Amniotic stem cell (primary cell): ENCODE measurements at regions not wholly inside any gene's neighbourhood (a gene's known extent, or its start where the extent isn't known, plus 50 kb on each side); places are given as distances from the start of the nearest gene placed in this dataset.
"Not testable (repeated sequence)": the region's sequence is repeated elsewhere in the genome, so short reads cannot be mapped to it uniquely, and the experiment has no call there.

Experiments used
- DNase-seq: peaks from one replicate; lab custom pipeline; 2025; lab: John Stamatoyannopoulos, UW

DNA sequence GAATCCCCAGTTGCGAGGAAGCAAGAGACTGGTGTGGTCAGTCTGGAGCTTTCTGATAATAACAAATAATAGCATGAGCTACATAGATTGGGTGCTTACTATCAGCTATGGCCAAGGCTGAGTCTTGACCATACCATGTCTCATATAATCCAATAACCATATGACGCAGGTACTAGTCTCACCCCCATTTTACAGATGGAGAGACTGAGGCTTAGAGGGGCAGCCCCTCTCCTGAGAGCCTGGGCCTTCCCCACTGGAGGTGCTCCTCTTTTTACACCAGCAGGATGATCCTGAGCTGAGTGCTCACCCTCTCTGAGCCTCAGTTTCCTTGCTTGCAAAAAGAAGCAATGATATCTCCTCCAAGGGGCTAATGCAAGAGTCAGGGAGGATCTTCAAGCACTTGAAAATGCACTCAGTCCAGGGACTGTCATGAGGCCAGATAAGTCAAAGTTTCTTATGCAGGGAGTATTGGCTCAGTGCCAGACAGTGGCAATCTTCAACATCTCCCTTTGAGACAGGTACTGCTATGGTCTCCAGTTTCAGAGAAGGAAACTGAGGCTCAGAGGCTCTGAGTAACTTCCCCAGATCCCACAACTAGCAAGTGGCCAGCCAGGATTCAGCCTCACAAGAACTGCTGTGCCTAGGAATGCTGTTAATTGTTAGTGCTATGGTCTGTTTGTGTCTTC is 149.7 kb downstream of the TFCP2L1 start:
- no peak for DNase-seq

DNA sequence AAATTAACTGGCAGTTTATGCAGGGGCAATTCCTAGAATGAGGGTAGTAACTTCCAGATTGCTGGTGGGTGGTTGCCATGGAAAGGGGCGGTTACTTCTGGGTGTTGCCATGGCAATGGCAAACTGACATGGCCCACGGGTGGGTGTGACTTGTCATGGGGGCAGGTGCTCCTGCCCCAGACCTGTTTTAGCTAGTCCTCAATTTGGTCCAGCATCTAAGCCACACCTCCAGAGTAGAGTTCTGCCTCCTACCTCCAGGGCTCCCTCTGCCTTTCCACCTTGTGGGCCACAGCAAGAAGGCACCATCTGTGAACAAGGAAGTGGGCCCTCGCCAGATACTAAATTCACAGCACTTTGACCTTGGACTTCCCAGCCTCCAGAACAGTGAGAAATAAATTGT is 148.7 kb downstream of the TFCP2L1 start:
- DNase-seq, result no peak

DNA sequence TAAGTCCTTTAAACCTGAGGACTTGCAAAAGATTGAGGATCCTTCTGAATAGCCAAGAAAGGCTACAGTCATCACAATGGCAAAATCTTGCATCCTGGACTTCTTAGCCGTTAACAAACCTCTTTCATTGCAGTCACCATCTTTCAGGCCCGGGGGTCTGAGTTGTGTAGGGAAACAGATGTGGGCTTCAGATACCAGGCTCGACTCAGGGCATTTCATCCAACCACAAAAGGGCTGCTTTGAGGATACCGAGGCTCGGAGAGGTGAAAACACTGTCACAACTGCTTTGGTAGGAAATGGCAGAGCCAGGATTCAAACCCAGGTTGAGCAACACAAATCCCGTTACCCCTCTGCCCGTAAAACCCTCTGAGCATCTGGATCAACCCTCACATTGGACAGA is 147.4 kb downstream of the TFCP2L1 start:
- DNase-seq, result no peak

DNA sequence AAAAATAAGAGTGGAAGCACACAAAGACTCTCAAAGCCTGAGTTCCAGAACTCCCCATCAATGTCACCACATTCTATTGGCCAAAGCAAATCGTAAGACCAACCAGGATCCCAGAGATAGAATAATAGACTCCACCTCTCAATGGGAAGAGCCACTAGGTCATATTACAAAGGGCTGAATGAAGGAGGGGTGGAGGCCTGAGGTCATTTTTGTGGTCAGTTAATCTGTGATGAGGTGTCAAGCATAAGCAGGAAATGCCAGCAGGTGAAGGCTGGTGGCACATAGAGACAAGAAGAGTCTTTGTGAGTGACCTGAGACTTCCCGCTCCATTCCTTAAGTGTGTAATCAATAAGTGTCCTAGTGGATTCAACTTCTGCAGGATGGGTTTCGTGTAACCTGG is 144.3 kb downstream of the TFCP2L1 start:
- no peak for DNase-seq

DNA sequence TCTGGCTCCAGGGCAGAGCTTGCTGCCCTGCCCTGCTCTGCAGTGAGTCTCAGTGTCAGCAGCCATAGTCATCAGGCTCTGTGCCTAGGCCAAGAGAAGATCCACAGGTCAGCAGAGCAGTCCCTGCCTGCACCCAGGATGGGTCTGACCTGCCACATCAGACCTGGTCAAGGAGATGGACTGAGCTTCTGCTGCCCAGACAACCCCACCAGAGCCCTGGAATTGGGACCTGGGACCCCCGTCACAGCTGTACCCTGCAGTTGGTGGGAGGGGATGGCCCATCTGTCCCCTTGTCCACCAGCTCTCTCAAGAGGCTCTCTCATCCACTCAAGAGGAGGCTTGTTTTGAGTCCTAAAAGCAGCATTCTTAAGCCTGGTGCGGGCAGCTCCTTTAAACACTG is 142.6 kb downstream of the TFCP2L1 start:
- no peak for DNase-seq

DNA sequence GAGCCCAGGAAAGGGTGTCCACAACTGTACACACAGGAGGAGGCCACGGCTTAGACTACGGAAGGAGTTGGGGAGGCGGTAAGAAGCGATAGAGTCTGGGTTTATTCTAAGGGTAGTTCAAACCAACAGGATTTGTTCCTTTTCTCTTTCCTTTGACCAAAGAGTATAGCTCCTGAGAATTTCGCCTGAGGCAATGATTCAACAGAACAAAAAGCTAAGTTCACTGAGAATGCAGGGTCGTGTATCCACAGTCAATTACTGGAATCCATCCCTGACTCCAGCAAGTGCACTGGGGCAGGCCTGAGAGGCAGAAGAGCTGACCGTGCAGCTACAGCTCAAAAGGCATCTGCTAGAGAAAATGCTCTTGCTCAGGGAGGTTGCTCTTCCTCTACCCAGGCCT is 140.9 kb downstream of the TFCP2L1 start:
- DNase-seq, result no peak

DNA sequence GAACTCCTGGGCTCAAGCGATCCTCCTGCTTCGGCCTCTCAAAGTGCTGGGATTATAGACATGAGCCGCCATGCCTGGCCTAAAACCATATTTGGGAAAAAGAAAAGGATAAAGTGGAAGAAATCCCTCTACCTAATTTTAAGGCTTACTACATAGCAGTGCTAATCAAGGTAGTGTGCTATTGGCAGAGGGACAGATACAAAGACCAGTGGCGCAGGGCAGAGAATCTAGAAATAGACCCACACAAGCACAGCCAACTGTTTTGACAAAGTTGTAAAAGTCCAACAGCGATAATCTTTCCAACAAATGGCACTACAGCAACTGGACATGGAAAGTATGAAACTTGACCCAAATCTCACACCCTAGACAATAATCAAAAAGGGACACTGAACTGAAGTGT is 138.4 kb downstream of the TFCP2L1 start:
- no peak for DNase-seq

DNA sequence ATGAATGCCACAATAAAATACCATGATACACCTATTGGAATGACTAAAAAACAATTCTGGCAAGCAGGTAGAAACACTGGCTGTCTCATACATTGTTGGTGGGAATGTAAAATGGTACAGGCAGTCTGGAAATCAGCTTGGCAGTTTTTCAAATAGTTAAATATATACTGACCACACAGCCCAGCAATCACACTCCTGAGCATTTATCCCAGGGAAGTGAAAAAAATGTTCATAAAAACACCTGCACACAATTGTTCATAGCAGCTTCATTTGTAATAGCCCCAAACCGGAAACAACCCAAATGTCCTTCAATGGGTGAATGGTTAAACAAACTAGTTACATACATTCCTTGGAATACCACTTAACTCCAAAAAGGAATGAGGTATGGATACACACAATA is 137.2 kb downstream of the TFCP2L1 start:
- DNase-seq, result no peak

DNA sequence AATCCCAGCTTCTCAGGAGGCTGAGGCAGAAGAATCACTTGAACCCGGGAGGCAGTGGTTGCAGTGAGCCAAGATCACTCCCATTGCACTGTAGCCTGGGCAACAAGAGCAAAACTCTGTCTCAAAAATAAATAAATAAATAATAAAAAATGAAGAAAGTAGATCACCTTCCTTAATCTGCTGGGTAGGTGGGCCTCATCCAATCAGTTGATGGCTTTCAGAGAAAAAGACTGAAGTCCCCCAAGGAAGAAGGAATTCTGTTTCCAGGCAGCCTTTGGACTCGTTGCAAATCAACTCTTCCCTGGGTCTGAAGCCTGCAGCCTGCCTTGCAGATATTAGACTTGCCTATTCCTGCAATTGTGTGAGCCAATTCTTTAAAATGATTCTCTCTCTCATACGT is 136.5 kb downstream of the TFCP2L1 start:
- no peak for DNase-seq

DNA sequence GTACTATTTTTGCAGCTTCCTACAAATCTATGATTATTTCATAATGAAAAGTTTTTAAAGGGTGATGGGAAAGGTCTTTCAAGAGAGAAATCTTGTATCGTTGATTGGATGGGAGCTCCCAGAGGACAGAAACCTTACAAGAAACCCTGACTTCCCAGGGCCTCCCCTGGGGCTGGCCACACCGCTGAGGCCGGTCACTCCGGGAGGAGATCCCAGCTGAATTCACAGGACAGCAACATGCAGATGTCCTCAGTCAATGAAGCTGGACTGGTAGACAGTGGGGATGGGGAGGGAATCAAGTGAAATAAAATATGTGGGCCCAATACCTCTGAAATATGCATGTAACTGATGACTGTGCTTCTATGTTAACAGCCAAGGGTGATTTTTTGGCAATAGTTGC is 135.6 kb downstream of the TFCP2L1 start:
- no peak for DNase-seq

DNA sequence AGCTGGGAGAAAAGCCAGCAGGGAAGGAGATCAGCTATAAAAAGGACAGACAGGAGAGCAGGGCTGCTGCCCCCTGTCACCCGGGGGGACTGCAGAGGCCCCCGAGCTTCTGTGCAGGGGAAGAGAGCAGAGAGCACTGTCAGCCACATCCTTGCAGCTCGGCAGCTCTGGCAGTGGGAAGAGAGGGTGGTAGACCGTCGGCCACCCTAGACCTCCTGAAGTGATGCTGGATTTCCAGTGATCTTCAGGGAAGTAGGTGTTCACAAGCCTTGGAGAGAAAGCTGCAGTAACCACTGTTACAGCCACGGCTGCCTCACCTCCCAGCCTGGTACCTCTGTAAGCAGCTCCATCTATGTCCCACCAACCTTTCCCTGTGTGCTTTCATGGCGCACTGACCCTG is 134.9 kb downstream of the TFCP2L1 start:
- no peak for DNase-seq

DNA sequence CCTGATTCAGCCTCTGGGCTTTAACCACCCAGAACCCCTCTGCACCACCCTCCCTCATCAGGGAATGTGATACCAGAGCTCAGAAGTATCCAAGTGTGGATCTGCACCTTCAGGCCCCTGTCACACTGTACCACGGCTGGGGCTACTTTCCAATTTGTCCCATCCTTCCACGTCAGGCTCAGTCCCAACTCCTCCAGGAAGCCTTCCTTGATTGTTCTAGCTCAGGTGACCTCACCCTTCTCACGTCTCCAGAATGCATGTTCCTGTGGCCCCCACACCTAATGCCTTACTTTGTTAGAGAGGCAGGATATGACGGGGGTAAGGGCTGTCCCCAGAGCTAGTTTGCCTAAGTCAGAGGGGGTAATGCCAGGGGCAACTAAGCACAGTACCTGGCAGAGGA is 134.3 kb downstream of the TFCP2L1 start:
- DNase-seq, result no peak

DNA sequence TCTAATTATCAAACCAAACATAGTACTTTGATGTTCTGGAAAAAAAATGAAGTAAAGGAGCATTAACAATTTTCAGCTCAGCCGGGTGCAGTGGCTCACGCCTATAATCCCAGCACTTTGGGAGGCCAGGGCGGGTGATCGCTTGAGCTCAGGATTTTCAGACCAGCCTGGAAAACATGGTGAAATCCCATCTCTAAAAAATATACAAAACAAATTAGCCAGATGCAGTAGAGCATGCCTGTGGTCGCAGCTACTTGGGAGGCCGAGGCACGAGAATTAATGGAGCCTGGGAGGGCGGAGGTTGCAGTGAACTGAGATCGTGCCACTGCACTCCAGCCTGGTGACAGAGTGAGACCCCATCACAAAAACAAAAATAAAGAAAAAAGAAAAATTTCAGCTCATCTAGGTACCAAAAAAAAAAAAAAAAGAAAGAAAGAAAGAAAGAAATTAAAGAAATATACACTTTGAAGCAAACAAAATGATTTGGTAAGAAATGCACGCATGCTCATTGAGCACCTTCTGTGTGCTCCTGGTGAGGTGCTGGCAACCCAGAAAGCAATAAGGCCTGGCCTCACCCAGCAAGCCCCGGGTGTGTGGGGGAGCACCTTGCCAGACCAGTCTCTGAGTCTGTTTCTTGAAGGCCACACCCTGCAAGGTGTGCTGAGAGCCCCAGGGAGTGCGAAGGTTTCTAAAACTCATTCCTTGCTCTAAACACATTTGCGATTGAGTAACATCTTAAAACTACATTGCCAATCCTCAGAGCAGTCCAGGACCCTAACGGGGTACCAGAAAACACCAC is 133.5 kb downstream of the TFCP2L1 start:
- DNase-seq, result no peak

DNA sequence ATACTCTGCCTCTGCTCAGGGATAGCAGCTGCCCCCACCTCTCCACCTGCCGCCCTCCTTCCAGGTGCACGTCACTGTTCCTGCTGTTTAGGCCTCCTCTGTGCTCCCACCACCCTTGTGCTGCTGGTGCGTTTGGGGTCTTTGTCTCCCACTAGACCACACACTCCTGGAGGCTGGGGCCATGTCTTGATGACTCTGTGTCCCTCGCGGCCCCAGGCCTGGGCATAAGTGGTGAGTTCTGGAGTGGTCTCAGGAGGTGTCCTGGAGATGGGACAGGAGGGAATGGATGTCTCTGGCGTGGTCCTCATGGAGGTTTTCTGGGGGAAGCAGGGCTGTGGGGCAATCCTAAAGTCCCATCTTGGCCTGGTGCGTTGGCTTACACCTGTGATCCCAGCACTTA is 132.1 kb downstream of the TFCP2L1 start:
- no peak for DNase-seq

DNA sequence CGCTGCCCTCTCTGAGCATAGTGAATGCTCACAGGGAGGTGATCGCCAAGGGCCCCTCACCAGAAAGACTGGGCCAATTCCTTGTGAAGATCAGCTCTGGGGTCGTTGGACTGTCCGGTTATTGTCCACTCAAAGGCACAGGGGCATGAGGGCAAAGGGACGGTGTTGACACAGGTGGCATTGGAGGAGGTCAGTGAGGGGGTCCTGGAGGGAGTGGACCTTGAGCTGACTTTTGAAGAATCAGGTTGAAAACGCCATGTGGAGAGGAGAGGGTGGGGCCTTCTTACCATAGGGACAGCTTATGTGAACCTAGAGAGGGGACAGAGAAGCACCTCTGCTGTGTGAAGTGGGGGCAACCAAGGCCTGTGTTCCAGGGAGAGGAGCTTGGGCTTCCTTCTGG is 131.5 kb downstream of the TFCP2L1 start:
- no peak for DNase-seq

DNA sequence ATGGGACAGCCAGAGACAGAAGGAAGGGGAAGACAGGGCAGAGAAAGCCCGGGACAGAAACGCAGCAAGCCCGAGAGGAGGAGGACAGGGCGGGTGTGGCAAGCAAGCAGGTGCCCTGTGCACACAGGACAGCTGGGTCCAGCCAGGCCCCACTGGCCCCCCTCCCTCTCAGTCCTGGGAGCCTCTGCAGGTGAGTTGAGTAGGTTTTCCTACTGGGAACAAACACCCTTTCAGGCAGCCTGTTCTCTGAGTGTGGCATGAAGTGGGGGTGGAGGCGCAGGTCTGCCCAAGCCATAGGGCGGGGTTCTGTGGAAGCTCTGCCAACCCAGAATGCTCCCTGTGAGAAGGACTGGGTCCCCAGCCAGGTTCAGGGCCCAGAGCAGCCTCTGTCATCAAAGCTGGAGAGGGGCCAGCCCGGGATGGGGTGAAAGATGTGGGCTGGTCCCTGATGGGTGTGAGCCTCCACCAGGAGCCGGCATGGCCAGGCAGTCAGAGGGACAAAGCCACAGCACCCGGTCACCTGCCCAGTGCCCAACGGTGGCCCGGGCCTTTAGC is 129.4 kb downstream of the TFCP2L1 start:
- no peak for DNase-seq

DNA sequence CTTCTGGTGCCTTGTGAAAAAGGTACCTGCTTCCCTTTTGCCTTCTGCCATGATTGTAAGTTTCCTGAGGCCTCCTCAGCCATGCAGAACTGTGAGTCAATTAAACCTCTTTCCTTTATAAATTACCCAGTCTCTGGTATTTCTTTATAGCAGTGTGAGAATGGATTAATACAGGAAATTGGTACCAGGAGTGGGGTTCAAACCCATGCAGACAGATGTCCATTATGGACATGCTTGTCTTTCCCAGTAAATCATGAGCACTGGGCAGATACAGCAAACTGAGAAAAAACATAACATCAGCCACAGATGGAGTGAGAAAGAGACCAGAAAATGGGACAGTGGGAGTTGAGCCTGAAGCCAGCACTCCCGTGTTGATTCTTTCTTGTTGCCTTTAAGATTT is 127.5 kb downstream of the TFCP2L1 start:
- DNase-seq, result not testable (repeated sequence)

DNA sequence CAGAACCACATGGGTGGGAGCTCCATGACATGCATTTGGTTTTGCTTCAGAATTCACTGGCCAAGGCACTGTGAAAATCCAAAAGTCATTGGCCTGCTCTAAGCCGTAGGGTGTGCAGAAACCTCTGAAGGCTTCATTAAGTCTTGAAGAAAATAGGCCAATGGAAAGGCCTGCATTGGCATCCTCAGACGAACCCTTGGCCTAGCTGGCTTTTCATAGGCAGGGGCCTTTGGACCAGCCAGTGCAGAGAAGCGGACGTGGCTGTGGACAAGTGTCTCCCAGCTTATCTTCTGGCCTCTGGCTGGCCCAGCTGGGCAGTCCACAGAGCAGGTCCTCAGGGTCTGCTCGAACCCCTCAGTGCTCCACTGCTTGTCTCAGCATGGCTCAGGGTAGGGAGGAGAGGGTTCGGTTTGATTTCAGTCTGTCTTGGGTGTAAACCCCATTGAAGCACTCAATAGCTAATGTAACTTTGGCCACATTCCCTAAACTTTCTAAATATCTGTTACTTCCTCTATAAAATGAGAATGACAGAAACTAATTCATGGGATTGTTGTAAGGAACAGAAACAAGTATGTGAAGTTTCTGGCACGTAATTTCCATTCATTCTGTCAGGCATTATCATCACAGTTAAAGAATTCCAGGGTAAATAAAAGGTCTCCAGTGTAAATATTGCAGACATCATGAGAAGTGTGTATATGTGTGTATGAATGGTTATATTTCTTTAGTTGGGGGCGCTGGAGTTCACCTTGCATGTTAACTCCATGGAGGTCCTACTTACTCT is 125.5 kb downstream of the TFCP2L1 start:
- DNase-seq, result no peak

DNA sequence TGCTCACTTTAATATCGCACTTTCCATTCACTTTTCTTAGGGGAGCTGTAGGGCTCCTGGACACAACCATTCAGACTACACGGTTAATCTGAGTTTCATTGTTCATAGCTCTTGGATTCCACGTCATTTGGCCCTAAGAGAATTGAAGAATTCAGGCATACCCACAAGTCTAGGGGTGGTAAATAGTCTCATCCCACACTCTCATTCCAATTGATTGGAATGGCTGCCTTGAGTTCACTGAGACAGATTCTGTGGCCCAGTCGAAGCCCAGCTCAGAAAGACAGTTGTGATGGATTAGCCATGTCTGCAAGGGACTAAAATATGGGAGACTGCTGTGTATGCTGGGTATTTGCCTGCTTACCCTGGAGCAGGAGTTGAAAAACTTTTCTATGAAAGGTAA is 124.6 kb downstream of the TFCP2L1 start:
- DNase-seq, result no peak

DNA sequence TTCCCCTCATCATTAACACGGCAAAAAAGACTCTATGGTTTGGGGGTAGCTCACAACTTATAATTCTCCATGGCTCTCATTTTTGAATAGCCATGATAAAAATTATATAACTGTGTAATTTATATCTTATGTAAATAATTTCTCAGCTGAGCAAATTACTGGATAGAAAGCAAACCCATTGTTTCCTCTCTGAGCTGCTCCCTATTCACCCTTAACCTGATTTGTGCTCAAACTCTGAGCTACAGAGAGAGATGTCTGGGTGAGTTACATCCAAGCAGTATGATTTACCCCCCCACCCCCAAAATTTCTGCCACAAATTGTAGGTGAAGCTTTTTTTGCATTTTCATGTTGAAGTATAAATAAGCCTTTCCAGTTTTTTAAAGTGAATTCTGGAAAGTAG is 123.7 kb downstream of the TFCP2L1 start:
- DNase-seq, result no peak

DNA sequence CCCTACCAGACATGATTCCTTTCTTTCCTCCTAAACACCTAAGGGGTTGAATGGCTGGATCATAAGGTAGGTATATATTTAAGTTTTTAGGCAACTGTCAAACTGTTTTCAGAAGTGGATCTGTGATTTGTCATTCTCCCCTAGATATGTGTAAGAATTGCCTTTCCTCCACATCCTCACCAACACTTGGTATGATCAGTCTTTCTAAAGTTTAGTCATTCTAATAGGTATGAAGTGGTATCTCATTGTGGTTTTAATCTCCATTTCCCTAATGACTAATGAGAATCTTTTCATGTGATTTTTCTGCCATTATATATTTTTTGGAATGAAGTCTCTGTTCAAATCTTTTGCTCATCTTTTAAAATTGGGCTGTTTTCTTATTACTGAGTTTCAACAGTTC is 122.1 kb downstream of the TFCP2L1 start:
- no peak for DNase-seq

DNA sequence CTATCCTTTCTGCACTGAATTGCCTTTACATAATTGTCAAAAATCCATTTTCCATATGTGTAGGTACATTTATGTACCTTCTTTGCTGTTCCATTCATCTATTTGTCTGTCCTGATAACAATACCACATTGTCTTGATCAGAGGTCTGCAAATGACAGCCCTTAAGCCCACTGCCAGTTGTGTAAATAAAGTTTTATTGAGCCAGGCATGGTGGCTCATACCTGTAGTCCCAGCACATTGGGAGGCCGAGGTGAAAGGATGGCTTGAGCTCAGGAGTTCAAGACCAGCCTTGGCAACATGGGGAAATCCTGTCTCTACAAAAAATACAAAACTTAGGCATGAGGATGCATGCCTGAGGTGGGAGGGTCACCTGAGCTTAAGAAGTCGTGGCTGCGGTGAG is 121.0 kb downstream of the TFCP2L1 start:
- DNase-seq, result no peak

DNA sequence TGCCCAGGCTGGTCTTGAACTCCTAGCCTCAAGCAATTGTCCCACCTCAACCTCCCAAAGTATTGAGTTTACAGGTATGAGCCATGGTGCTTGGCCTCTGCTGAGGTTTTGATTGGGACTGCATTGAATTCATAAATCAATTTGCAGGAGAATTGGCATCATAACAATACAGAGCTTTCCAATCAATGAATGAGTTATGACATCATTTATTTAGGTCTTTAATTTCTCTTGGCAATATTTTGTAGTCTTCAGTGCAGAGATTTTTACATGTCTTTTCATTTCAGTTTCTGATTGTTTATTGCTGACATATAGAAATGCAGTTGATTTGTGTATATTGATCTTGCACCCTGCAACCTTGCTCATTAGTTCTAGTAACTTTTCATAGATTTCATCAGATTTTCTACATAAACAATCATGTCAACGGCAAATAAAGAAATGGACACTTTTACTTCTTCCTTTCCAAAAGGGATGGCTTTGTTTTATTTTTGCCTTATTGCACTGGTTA is 119.9 kb downstream of the TFCP2L1 start:
- DNase-seq, result no peak
